A549 (cell line): ENCODE measurements at regions not wholly inside any gene's neighbourhood (a gene's known extent, or its start where the extent isn't known, plus 50 kb on each side); places are given as distances from the start of the nearest gene placed in this dataset.

Experiments used
- ATAC-seq, 2 experiments: fragments of 200-7000 bp in 1 of 2; fragments of >200 bp in 1 of 2; cut with Nextera tagmentation in 1 of 2; cut with Tn5 transposase in 1 of 2; 3 replicates each; pipeline versions ENCODE4 v1.8.0 to v1.9.1; 2018 to 2020; ENCODE audit warnings: mild to moderate bottlenecking in 1 of 2, moderate library complexity in 1 of 2
- CTCF ChIA-PET: fragments of 300-600 bp; sonication (Branson Sonifier 250); formaldehyde crosslinking; extraction: SDS; loops from one replicate; lab custom pipeline; 2021; ENCODE audit warnings: antibody characterized with exemption, inconsistent platforms; lab: Yijun Ruan, JAX
- POLR2A ChIA-PET: fragments of 350-600 bp; formaldehyde crosslinking; extraction: SDS; loops from one replicate; lab custom pipeline; 2021; ENCODE audit warnings: antibody characterized with exemption, inconsistent platforms; lab: Yijun Ruan, JAX
- DNase-seq, 2 experiments: peaks; one replicate each; pipeline versions ENCODE4 v3.0.0 to v3.0.0-alpha.2; 2011 to 2016; ENCODE audit warnings: low read depth in 1 of 2, low spot score in 1 of 2
- FAIRE-seq: peaks from 2 replicates; lab custom pipeline; 2011; peaks lifted over from hg19 to GRCh38; lab: Jason Lieb, UNC
- H3K27ac ChIP-seq, 2 experiments: fragments of >200 bp; sonication (Bioruptor Twin); formaldehyde crosslinking; 3 replicates each; pipeline ENCODE4 v1.5.1; 2016 to 2017
- H3K4me1 ChIP-seq: fragments of >200 bp; sonication (Bioruptor Twin); formaldehyde crosslinking; 3 replicates; pipeline ENCODE4 v1.6.1; 2016
- H3K4me2 ChIP-seq: fragments of >200 bp; sonication (Bioruptor Twin); formaldehyde crosslinking; 3 replicates; pipeline ENCODE4 v1.6.1; 2016
- H3K4me3 ChIP-seq: fragments of >200 bp; sonication (Bioruptor Twin); formaldehyde crosslinking; 3 replicates; pipeline ENCODE4 v1.5.1; 2016
- H3K9me3 ChIP-seq: fragments of >200 bp; sonication (Bioruptor Twin); formaldehyde crosslinking; 3 replicates; pipeline ENCODE4 v1.6.1; 2016
- ATOH8 ChIP-seq: fragments of 250-450 bp; sonication (Bioruptor Pico); IDR thresholded peaks from 2 replicates; pipeline ENCODE4 v1.5.0; 2020; ENCODE audit warnings: low read depth, mild to moderate bottlenecking, moderate library complexity
- BCL3 ChIP-seq: fragments of >200 bp; sonication (Bioruptor Twin); formaldehyde crosslinking; IDR thresholded peaks from 3 replicates; pipeline ENCODE4 v1.6.1; 2016
- CBX2 ChIP-seq: fragments of 200-600 bp; sonication (generic); IDR thresholded peaks from 2 replicates; pipeline ENCODE4 v1.6.1; 2016; ENCODE audit warnings: low read depth, mild to moderate bottlenecking, borderline replicate concordance
- CHD4 ChIP-seq: fragments of 200-600 bp; sonication (generic); IDR thresholded peaks from 2 replicates; pipeline ENCODE4 v1.6.1; 2016; ENCODE audit warnings: antibody characterized with exemption, mild to moderate bottlenecking, borderline replicate concordance
- CTCF ChIP-seq: fragments of >200 bp; sonication (Bioruptor Twin); formaldehyde crosslinking; IDR thresholded peaks from 3 replicates; pipeline ENCODE4 v1.5.1; 2016
- E2F6 ChIP-seq: IDR thresholded peaks from 2 replicates; pipeline ENCODE4 v1.6.1; 2012; ENCODE audit warnings: low read depth, borderline replicate concordance
- EHMT2 ChIP-seq: fragments of 200-600 bp; sonication (generic); IDR thresholded peaks from 2 replicates; pipeline ENCODE4 v1.6.1; 2016; ENCODE audit warnings: antibody characterized with exemption, low read depth, mild to moderate bottlenecking, moderate library complexity
- ESRRA ChIP-seq: fragments of 150-350 bp; IDR thresholded peaks from 2 replicates; pipeline ENCODE4 v1.6.1; 2014; ENCODE audit warnings: mild to moderate bottlenecking, low read length, borderline replicate concordance
- FOSL2 ChIP-seq, 2 experiments: fragments of 450-650 bp in 1 of 2; fragments of >200 bp in 1 of 2; sonication (Bioruptor Twin) in 1 of 2; formaldehyde crosslinking; IDR thresholded peaks; 2 replicates each; pipeline versions ENCODE4 v1.5.0 to v1.6.1; 2016 to 2020; ENCODE audit warnings: mild to moderate bottlenecking in 1 of 2, moderate library complexity in 1 of 2
- GATA3 ChIP-seq: IDR thresholded peaks from 2 replicates; pipeline ENCODE4 v1.6.1; 2012; ENCODE audit warnings: borderline replicate concordance
- HOXB13 ChIP-seq: fragments of 250-450 bp; sonication (Bioruptor Pico); IDR thresholded peaks from 2 replicates; pipeline ENCODE4 v1.5.0; 2020; ENCODE audit warnings: low read depth, mild to moderate bottlenecking, moderate library complexity
- HOXB5 ChIP-seq: fragments of 250-450 bp; sonication (Bioruptor Pico); IDR thresholded peaks from 2 replicates; pipeline ENCODE4 v1.5.0; 2020; ENCODE audit warnings: mild to moderate bottlenecking, moderate library complexity
- KDM5A ChIP-seq: fragments of 200-600 bp; sonication (generic); IDR thresholded peaks from 2 replicates; pipeline ENCODE4 v1.6.1; 2016; ENCODE audit warnings: antibody characterized with exemption, mild to moderate bottlenecking
- MAFK ChIP-seq: fragments of 450-650 bp; IDR thresholded peaks from 2 replicates; pipeline ENCODE4 v1.6.1; 2014; ENCODE audit not compliant: partially characterized antibody
- MAZ ChIP-seq: fragments of 150-350 bp; IDR thresholded peaks from 2 replicates; pipeline ENCODE4 v1.6.1; 2014; ENCODE audit warnings: antibody characterized with exemption, low read depth, low read length, borderline replicate concordance
- NFE2L2 ChIP-seq: fragments of 150-350 bp; conservative IDR thresholded peaks from 2 replicates; pipeline ENCODE4 v1.6.1; 2014; ENCODE audit warnings: low read length
- NR3C1 ChIP-seq: fragments of >200 bp; sonication (Bioruptor Twin); formaldehyde crosslinking; IDR thresholded peaks from 3 replicates; pipeline ENCODE4 v1.6.1; 2017
- PHF8 ChIP-seq: fragments of 200-600 bp; sonication (generic); IDR thresholded peaks from 2 replicates; pipeline ENCODE4 v1.6.1; 2016; ENCODE audit warnings: low read depth, mild to moderate bottlenecking, antibody characterized with exemption, moderate library complexity, borderline replicate concordance
- ZFP36 ChIP-seq: fragments of 450-650 bp; IDR thresholded peaks from 2 replicates; pipeline ENCODE4 v1.6.1; 2014; ENCODE audit warnings: borderline replicate concordance; ENCODE audit not compliant: partially characterized antibody
- ZNF302 ChIP-seq: fragments of 250-450 bp; sonication (Bioruptor Pico); IDR thresholded peaks from 2 replicates; pipeline ENCODE4 v1.9.0; 2021; ENCODE audit warnings: inconsistent platforms, mild to moderate bottlenecking, moderate library complexity
- WGBS: methylation state at CpG from one replicate; pipeline ENCODE4 v1.1.6; 2017; ENCODE audit errors: missing lambda C conversion rate; 5-methylcytosine and 5-hydroxymethylcytosine counted together
- TF ChIP-seq, protein P1 (sequence below): fragments of 450-650 bp; IDR thresholded peaks from 2 replicates; pipeline ENCODE4 v1.6.1; 2014; ENCODE audit warnings: antibody characterized with exemption
- TF ChIP-seq, protein P2 (sequence below): fragments of 250-450 bp; sonication (Bioruptor Pico); IDR thresholded peaks from 2 replicates; pipeline ENCODE4 v1.5.0; 2021; ENCODE audit warnings: mild to moderate bottlenecking, moderate library complexity, borderline replicate concordance

- FAIRE-seq, result no peak
- no peak for ATAC-seq
Observed at GRCh38 chr7:16014031-16014430, 327.5 kb upstream of the MEOX2 start.

GRCh38 chr7:16007911-16008310 is 321.4 kb upstream of the MEOX2 start:
- DNase-seq, result no peak
- ATAC-seq, result no peak
- no peaks in the 10 kb centered on the region for H3K9me3 ChIP-seq
- H3K4me3 ChIP-seq, result no peak overlapping the region
- CTCF ChIA-PET, result no interaction called here
- 13% methylated on average over 2 of the region's 2 CpGs for WGBS
- FAIRE-seq, result no peak
- POLR2A ChIA-PET, result no interaction called here
- no peak overlapping the region for H3K27ac ChIP-seq
- TF ChIP-seq NFE2L2, result no peak
- TF ChIP-seq KDM5A, result no peak
- no peak for TF ChIP-seq HOXB5
- no peak for TF ChIP-seq PHF8
- no peak for TF ChIP-seq E2F6
- no peak for TF ChIP-seq EHMT2
- TF ChIP-seq GATA3, result no peak
- no peak for TF ChIP-seq ZNF302 (CRISPR knock-in tag)
- no peak for TF ChIP-seq FOSL2 (IDR thresholded peaks at IDR 0.05)
- no peak for TF ChIP-seq FOSL2 (CRISPR knock-in tag; IDR thresholded peaks at IDR 0.05)
- TF ChIP-seq CHD4, result no peak
- TF ChIP-seq ESRRA, result no peak
- TF ChIP-seq ATOH8, result no peak
- TF ChIP-seq MAFK, result no peak
- no peak for TF ChIP-seq ZFP36
- no peaks in the 10 kb centered on the region for H3K4me1 ChIP-seq
- no peak overlapping the region for H3K4me2 ChIP-seq

More at GRCh38 chr7:16014031-16014430, 327.5 kb upstream of the MEOX2 start:
- Histone ChIP-seq H3K4me2 (no peak overlapping the region), H3K27ac (no peak overlapping the region), H3K4me3 (no peak overlapping the region), H3K9me3 (no peaks in the 10 kb centered on the region), H3K4me1 (no peaks in the 10 kb centered on the region)
- no peak for DNase-seq
- ChIA-PET POLR2A (no interaction called here), CTCF (no interaction called here)
- TF ChIP-seq HOXB13 (CRISPR knock-in tag), result no peak
- no peak for TF ChIP-seq CTCF
- TF ChIP-seq NR3C1, result no peak
- TF ChIP-seq MAFK, result no peak
- TF ChIP-seq, protein P1, sequence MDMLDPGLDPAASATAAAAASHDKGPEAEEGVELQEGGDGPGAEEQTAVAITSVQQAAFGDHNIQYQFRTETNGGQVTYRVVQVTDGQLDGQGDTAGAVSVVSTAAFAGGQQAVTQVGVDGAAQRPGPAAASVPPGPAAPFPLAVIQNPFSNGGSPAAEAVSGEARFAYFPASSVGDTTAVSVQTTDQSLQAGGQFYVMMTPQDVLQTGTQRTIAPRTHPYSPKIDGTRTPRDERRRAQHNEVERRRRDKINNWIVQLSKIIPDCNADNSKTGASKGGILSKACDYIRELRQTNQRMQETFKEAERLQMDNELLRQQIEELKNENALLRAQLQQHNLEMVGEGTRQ, result no peak
- TF ChIP-seq, protein P2, sequence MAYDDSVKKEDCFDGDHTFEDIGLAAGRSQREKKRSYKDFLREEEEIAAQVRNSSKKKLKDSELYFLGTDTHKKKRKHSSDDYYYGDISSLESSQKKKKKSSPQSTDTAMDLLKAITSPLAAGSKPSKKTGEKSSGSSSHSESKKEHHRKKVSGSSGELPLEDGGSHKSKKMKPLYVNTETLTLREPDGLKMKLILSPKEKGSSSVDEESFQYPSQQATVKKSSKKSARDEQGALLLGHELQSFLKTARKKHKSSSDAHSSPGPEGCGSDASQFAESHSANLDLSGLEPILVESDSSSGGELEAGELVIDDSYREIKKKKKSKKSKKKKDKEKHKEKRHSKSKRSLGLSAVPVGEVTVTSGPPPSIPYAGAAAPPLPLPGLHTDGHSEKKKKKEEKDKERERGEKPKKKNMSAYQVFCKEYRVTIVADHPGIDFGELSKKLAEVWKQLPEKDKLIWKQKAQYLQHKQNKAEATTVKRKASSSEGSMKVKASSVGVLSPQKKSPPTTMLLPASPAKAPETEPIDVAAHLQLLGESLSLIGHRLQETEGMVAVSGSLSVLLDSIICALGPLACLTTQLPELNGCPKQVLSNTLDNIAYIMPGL (CRISPR knock-in tag), result no peak
- no peak for TF ChIP-seq BCL3
- no peak for TF ChIP-seq GATA3
- no peak for TF ChIP-seq CBX2
- TF ChIP-seq MAZ, result no peak
- 2% methylated on average over 2 of the region's 2 CpGs for WGBS
